ENCODE measurements at regions not wholly inside any gene's neighbourhood (a gene's known extent, or its start where the extent isn't known, plus 50 kb on each side); places are given as distances from the start of the nearest gene placed in this dataset.

- TF ChIP-seq EZH2 (IDR thresholded peaks at IDR 0.05; ENCODE audit: low read length) (no peak), CTCF (optimal IDR thresholded peaks at IDR 0.05 in 1 of 3, IDR thresholded peaks at IDR 0.05 in 1 of 3, conservative IDR thresholded peaks at IDR 0.05 in 1 of 3; ENCODE audit: extremely low read depth in 1 of 3, insufficient read depth in 2 of 3, low read length in 3 of 3) (no peak)
- Histone ChIP-seq H3K79me2 (ENCODE audit: control insufficient read depth, insufficient read depth, low read length) (no peaks in the 10 kb centered on the region), H3K9me3 (ENCODE audit: control insufficient read depth, low read depth, low read length) (peaks cover 2% of the 10 kb centered on the region), H3K4me3 (ENCODE audit: control insufficient read depth in 2 of 3, extremely low read depth in 1 of 3, insufficient read depth in 2 of 3, low read depth in 1 of 3, low read length in 3 of 3) (no peak overlapping the region), H3K9ac (ENCODE audit: control insufficient read depth, extremely low read depth, insufficient read depth, low read length) (no peak overlapping the region), H3K9me1 (ENCODE audit: control insufficient read depth, extremely low read depth, insufficient read depth, low read length) (no peaks in the 10 kb centered on the region), H4K20me1 (ENCODE audit: control insufficient read depth, extremely low read depth, insufficient read depth, low read length) (no peaks in the 10 kb centered on the region), H3K36me3 (ENCODE audit: control insufficient read depth in 2 of 2, extremely low read depth in 1 of 2, insufficient read depth in 2 of 2, low read length in 2 of 2) (no peaks in the 10 kb centered on the region), H3K27me3 (ENCODE audit: control insufficient read depth, extremely low read depth, insufficient read depth, low read length) (peaks cover 7% of the 10 kb centered on the region), H3K4me1 (ENCODE audit: control insufficient read depth, extremely low read depth, insufficient read depth, low read length) (no peaks in the 10 kb centered on the region), H3K4me2 (ENCODE audit: control insufficient read depth, extremely low read depth, insufficient read depth, low read depth, low read length) (no peak overlapping the region), H2AFZ (ENCODE audit: control insufficient read depth, low read length) (no peak overlapping the region), H3K27ac (ENCODE audit: control insufficient read depth, insufficient read depth, low read length) (no peak overlapping the region)
- dilution Hi-C loops (cut with MboI; ENCODE audit: extremely low pct_ligation_motif_present, low sequenced_read_pairs), result no loop called here
- no peak for FAIRE-seq
- DNase-seq (ENCODE audit: low read depth, low spot score), result no peak
Observed at GRCh38 chr17:79464318-79465010, 146.4 kb downstream of the RBFOX3 start.

- Histone ChIP-seq H3K9me1 (ENCODE audit: control insufficient read depth, extremely low read depth, insufficient read depth, low read length) (no peaks in the 10 kb centered on the region), H3K36me3 (ENCODE audit: control insufficient read depth in 2 of 2, extremely low read depth in 1 of 2, insufficient read depth in 2 of 2, low read length in 2 of 2) (no peaks in the 10 kb centered on the region), H3K27ac (ENCODE audit: control insufficient read depth, insufficient read depth, low read length) (no peak overlapping the region), H2AFZ (ENCODE audit: control insufficient read depth, low read length) (no peak overlapping the region), H3K9me3 (ENCODE audit: control insufficient read depth, low read depth, low read length) (peaks cover 2% of the 10 kb centered on the region), H3K4me2 (ENCODE audit: control insufficient read depth, extremely low read depth, insufficient read depth, low read depth, low read length) (no peak overlapping the region), H3K4me3 (ENCODE audit: control insufficient read depth in 2 of 3, extremely low read depth in 1 of 3, insufficient read depth in 2 of 3, low read depth in 1 of 3, low read length in 3 of 3) (no peak overlapping the region), H4K20me1 (ENCODE audit: control insufficient read depth, extremely low read depth, insufficient read depth, low read length) (no peaks in the 10 kb centered on the region), H3K4me1 (ENCODE audit: control insufficient read depth, extremely low read depth, insufficient read depth, low read length) (no peaks in the 10 kb centered on the region), H3K79me2 (ENCODE audit: control insufficient read depth, insufficient read depth, low read length) (no peaks in the 10 kb centered on the region), H3K27me3 (ENCODE audit: control insufficient read depth, extremely low read depth, insufficient read depth, low read length) (peaks cover 12% of the 10 kb centered on the region), H3K9ac (ENCODE audit: control insufficient read depth, extremely low read depth, insufficient read depth, low read length) (no peak overlapping the region)
- TF ChIP-seq CTCF (optimal IDR thresholded peaks at IDR 0.05 in 1 of 3, IDR thresholded peaks at IDR 0.05 in 1 of 3, conservative IDR thresholded peaks at IDR 0.05 in 1 of 3; ENCODE audit: extremely low read depth in 1 of 3, insufficient read depth in 2 of 3, low read length in 3 of 3), result no peak
- TF ChIP-seq EZH2 (IDR thresholded peaks at IDR 0.05; ENCODE audit: low read length), result no peak
- DNase-seq (ENCODE audit: low read depth, low spot score) (no peak), FAIRE-seq (no peak)
- dilution Hi-C loops (cut with MboI; ENCODE audit: extremely low pct_ligation_motif_present, low sequenced_read_pairs), result no loop called here
Observed at GRCh38 chr17:79463421-79464317, 147.2 kb downstream of the RBFOX3 start.

Measured in keratinocyte (primary cell).